GM21515 (cell line): ENCODE measurements at regions not wholly inside any gene's neighbourhood (a gene's known extent, or its start where the extent isn't known, plus 50 kb on each side); places are given as distances from the start of the nearest gene placed in this dataset.

Experiments used
- ATAC-seq: cut with Tn5 transposase; IDR thresholded peaks from one replicate; pipeline ENCODE4 v1.9.1; 2021; ENCODE audit not compliant: unreplicated experiment

GRCh38 chr10:61548364-61548763 lies 95.2 kb upstream of the TMEM26 start:
- no peak for ATAC-seq

- ATAC-seq = no peak
These were observed 94.1 kb upstream of the TMEM26 start for GRCh38 chr10:61547297-61547696.

GRCh38 chr10:61545170-61545569 lies 92.0 kb upstream of the TMEM26 start:
- ATAC-seq = no peak

GRCh38 chr10:61543831-61544230 lies 90.7 kb upstream of the TMEM26 start:
- ATAC-seq = no peak

- no peak for ATAC-seq
These were observed 89.4 kb upstream of the TMEM26 start for GRCh38 chr10:61542596-61542995.

- ATAC-seq = no peak
These were observed 88.8 kb upstream of the TMEM26 start for GRCh38 chr10:61541960-61542359.

GRCh38 chr10:61539876-61540275 lies 86.7 kb upstream of the TMEM26 start:
- no peak for ATAC-seq

GRCh38 chr10:61529208-61529607 lies 76.0 kb upstream of the TMEM26 start:
- ATAC-seq = no peak

- no peak for ATAC-seq
These were observed 49.9 kb upstream of the TMEM26 start for GRCh38 chr10:61503051-61503450.
